AG10803 (cell line): ENCODE measurements at regions not wholly inside any gene's neighbourhood (a gene's known extent, or its start where the extent isn't known, plus 50 kb on each side); places are given as distances from the start of the nearest gene placed in this dataset.

ENCODE experiments used
- DNase-seq: peaks from one replicate; pipeline ENCODE4 v3.0.0; 2010; ENCODE audit warnings: low read depth
- H3K4me3 ChIP-seq: 2 replicates; pipeline ENCODE4 v1.5.1; 2011; ENCODE audit warnings: mild to moderate bottlenecking, low read length, control low read depth
- TF ChIP-seq, protein P1 (sequence below): conservative IDR thresholded peaks from 2 replicates; pipeline ENCODE4 v1.5.1; 2011; ENCODE audit warnings: mild to moderate bottlenecking, low read length, control low read depth, inconsistent platforms

DNA sequence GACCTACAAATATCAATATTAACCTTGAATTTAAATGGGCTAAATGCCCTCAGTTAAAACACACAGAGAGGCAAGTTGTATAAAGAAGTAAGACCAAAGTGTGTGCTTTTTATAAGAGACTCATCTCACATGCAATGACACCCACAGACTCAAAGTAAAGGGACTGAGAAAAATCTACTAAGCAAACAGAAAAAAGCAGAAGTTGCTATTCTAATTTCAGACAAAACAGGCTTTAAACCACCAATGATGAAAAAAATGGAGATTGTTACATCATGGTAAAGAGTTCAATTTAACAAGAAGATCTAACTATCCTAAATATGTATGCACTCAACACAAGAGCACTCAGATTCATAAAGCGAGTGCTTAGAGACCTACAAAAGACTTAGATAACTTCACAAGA, 741.9 kb upstream of the MARCKS start:
- no peak for DNase-seq
- TF ChIP-seq, protein P1, sequence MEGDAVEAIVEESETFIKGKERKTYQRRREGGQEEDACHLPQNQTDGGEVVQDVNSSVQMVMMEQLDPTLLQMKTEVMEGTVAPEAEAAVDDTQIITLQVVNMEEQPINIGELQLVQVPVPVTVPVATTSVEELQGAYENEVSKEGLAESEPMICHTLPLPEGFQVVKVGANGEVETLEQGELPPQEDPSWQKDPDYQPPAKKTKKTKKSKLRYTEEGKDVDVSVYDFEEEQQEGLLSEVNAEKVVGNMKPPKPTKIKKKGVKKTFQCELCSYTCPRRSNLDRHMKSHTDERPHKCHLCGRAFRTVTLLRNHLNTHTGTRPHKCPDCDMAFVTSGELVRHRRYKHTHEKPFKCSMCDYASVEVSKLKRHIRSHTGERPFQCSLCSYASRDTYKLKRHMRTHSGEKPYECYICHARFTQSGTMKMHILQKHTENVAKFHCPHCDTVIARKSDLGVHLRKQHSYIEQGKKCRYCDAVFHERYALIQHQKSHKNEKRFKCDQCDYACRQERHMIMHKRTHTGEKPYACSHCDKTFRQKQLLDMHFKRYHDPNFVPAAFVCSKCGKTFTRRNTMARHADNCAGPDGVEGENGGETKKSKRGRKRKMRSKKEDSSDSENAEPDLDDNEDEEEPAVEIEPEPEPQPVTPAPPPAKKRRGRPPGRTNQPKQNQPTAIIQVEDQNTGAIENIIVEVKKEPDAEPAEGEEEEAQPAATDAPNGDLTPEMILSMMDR = no peak
- no peak overlapping the region for H3K4me3 ChIP-seq

DNA sequence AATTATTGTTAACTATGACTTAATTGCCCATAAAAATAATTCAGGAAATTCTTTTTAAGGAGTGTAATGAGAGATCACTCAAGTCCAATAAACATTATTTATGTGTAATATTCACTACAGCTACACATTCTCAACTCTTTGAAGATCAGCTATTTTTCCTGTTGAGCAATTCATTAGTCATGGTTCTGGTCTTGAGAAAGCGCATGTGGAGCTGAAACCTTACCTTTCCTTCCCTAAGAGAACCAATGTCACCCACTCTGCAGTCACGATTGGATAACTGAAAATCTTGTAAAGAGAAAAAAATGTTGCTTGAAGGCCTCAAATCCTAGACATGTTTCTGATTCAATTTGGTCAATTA, 736.9 kb upstream of the MARCKS start:
- DNase-seq = peak; percentile 98
- H3K4me3 ChIP-seq = no peak overlapping the region
- TF ChIP-seq, protein P1 = no peak

DNA sequence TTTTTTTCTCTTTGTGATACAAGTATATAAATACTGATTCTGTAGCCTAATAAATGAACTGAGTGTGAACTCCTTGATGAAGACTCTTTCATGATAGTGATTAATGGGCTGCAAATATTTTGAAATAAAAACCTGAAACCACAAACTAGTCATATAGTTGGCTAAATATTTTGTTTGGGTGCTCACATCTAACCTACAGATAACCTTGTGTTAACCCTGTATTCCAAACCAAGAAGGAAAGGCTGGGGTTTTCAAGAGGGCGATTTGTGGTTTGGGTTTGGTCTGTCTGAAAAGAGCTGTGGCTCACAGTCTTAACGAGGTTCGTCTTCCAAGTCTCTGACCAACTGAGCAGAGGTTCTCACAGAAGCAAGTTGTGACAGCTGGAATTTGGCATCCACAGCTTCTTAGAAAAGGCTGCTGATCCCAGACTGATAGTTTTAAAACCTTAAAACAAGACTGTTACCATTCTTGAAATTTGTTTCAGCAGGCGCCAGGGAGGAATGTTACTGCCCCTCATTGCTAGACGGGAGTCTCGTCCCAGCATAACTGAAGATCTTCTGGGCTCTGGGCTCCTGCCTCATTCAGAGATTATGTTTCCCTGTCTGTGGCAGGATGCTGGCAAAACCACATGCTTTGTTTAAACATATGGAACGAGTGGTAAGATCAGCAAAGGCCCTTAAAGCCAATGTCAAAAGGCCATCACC, 736.4 kb upstream of the MARCKS start:
- H3K4me3 ChIP-seq = 0 out of 2 replicates have a peak overlapping the region, but pooled peaks have one; percentile 3
- TF ChIP-seq, protein P1 = no peak
- DNase-seq = peak; percentile 99

DNA sequence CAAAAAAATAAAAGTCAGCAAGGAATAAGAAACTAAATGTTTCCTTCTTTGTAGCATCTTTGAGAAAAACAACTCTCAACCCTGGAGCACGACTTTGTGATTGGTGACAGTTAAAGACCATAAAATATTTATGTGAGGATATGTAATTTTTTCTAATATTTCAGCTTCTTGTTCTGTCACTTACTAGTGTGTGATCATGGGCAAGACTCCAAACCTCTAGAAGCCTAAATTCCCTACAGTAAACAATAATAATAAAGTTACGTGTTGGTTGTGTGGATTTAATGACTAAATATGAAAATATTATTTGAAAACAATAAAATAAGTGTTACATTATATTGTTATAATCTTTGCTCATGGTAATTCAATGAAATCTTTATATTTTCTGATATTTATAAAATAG, 735.6 kb upstream of the MARCKS start:
- DNase-seq = no peak
- TF ChIP-seq, protein P1 = no peak
- no peak overlapping the region for H3K4me3 ChIP-seq

DNA sequence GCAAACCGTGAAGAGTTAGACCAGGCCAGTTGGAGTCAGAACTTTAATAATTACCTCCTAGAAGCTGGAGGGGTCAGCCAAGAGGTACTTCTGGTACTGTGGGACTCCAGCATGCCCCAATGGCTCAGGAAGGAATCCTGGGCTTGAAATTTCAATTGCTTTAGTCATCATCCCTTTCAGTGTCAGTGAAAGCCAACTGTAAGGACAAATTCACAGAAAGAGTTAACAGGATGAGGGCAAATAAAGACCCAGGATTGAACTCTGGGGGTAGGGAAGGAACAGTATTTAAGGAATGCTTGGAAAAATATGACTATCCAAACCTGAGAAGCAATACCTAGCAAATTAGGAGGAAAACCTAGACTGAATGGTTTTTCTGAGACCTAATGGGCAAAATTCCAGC, 735.1 kb upstream of the MARCKS start:
- no peak overlapping the region for H3K4me3 ChIP-seq

DNA sequence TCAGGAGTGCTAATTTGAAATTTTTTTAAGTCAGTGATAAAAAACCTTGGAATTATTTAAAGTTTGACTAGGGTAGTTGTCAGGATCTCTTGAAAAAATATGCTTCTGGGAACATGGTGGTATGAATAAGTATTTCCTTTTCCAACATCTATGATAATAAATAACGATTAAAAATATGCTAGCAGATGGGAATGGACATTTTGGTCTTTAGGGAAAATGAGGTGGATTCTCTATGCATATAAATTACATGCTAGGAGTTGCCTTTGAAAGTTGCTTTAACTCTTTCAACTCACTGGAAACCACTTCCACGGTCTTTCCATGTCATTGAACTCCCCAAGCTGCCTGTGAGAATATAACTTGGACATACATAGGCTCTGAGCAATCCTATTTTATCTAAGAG, 731.5 kb upstream of the MARCKS start:
- DNase-seq = no peak
- H3K4me3 ChIP-seq = no peak overlapping the region
- TF ChIP-seq, protein P1 = no peak

More for the DNA sequence above, 735.1 kb upstream of the MARCKS start:
- peak; percentile 93 for DNase-seq
- TF ChIP-seq, protein P1 = peak; percentile 56

DNA sequence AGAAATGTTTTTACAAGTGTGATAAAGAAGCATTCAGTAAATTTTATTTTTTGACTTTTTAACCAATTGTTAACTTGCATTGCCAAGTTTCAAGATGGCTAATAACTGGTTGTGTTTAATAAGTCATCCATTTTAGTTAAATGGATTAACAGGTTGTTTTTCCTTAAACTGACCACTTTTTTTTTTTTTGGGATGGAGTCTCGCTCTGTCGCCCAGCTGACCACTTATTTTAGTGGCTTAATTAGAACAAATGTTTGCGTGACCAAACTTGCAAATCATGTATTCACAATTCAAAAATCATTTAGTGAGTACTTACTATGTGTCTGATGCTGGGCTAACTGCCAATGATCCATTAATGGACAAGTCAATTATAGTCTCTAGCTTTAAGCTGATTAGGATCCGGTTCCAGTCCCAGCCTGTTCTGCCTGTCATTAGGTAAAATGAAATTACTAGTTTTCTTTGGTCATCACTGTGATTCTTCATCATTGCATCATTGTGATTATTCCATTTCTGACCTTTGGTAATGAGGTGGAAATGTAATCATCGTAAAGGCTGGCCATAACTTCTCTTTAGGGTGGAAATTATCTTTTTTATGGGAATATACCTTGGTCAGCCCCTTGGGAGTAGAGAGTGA, 729.2 kb upstream of the MARCKS start:
- no peak for DNase-seq
- TF ChIP-seq, protein P1 = no peak
- H3K4me3 ChIP-seq = no peak overlapping the region
